HCT116 (cell line): ENCODE measurements at regions not wholly inside any gene's neighbourhood (a gene's known extent, or its start where the extent isn't known, plus 50 kb on each side); places are given as distances from the start of the nearest gene placed in this dataset.
"Not testable (repeated sequence)": the region's sequence is repeated elsewhere in the genome, so short reads cannot be mapped to it uniquely, and the experiment has no call there.

Source experiments
- ATAC-seq: fragments of 200-7000 bp; cut with Tn5 transposase; 2 replicates; pipeline ENCODE4 v1.9.1; 2020; ENCODE audit warnings: mild to moderate bottlenecking, moderate library complexity
- BruUV-seq: library from RNA; stranded (reverse); fragments of 400-500 nt; replicated peaks from 2 replicates; lab custom pipeline; 2021; lab: Mats Ljungman, UMichigan
- CTCF ChIA-PET: fragments of 300-600 bp; sonication (Branson Sonifier 250); formaldehyde crosslinking; loops from one replicate; lab custom pipeline; 2021; ENCODE audit warnings: antibody characterized with exemption; lab: Charles Lee
- POLR2A ChIA-PET: fragments of 300-600, 350-600 bp; sonication (Branson Sonifier 250); formaldehyde crosslinking; loops from one replicate; lab custom pipeline; 2021; ENCODE audit warnings: antibody characterized with exemption; lab: Charles Lee
- RAD21 ChIA-PET, 2 experiments: fragments of 300-600 bp; sonication (Branson Sonifier 250); formaldehyde crosslinking; loops; one replicate each; lab custom pipeline; 2023; ENCODE audit warnings: low total read pairs in 2 of 2; ENCODE audit not compliant: uncharacterized antibody in 2 of 2, unreplicated experiment in 2 of 2, low non-redundant PET in 1 of 2; lab: Charles Lee
- DNase-seq: peaks from one replicate; pipeline ENCODE4 v3.0.0-alpha.2; 2010; ENCODE audit warnings: low read depth, low spot score
- H2AFZ ChIP-seq: fragments of 200-600 bp; shearing (Covaris generic), sonication (generic); 2 replicates; pipeline ENCODE4 v1.6.1; 2017; ENCODE audit warnings: low read depth, mixed run types, mixed read lengths, antibody characterized with exemption, low read length; ENCODE audit not compliant: poor library complexity, severe bottlenecking
- H3K27ac ChIP-seq: 2 replicates; pipeline ENCODE4 v1.5.1; 2012; ENCODE audit warnings: low read depth, low read length
- H3K27me3 ChIP-seq: fragments of 200-600 bp; sonication (generic); 2 replicates; pipeline ENCODE4 v1.6.1; 2016; ENCODE audit warnings: mixed run types, low read length, mixed read lengths; ENCODE audit not compliant: insufficient read depth
- H3K36me3 ChIP-seq, 2 experiments: fragments of 200-500 bp in 1 of 2; fragments of 200-600 bp in 1 of 2; sonication (Bioruptor generic) in 1 of 2; sonication (generic) in 1 of 2; 2 replicates each; pipeline versions ENCODE4 v1.5.1 to v1.6.1; 2014 to 2016; ENCODE audit warnings: low read length in 2 of 2, inconsistent platforms in 1 of 2, mixed read lengths in 1 of 2, mixed run types in 1 of 2; ENCODE audit not compliant: insufficient read depth in 2 of 2, control insufficient read depth in 1 of 2
- H3K4me1 ChIP-seq, 2 experiments: fragments of 200-600 bp in 1 of 2; sonication (generic) in 1 of 2; 2 replicates each; pipeline versions ENCODE4 v1.5.1 to v1.6.1; 2012 to 2017; ENCODE audit warnings: low read length in 2 of 2, inconsistent platforms in 1 of 2, mild to moderate bottlenecking in 1 of 2, mixed read lengths in 1 of 2, mixed run types in 1 of 2, moderate library complexity in 1 of 2; ENCODE audit not compliant: insufficient read depth in 2 of 2, control insufficient read depth in 1 of 2
- H3K4me2 ChIP-seq: fragments of 200-600 bp; sonication (generic); 2 replicates; pipeline ENCODE4 v1.6.1; 2017; ENCODE audit warnings: mixed run types, low read length, mixed read lengths
- H3K4me3 ChIP-seq, 2 experiments: fragments of 200-600 bp in 1 of 2; sonication (generic) in 1 of 2; replicated peaks in 1 of 2; 2 replicates each; pipeline ENCODE4 v1.5.1; 2011 to 2016; ENCODE audit warnings: low read length in 2 of 2, control low read depth in 1 of 2, low read depth in 1 of 2, mild to moderate bottlenecking in 1 of 2, mixed read lengths in 1 of 2, mixed run types in 1 of 2
- H3K79me2 ChIP-seq: fragments of 200-600 bp; sonication (generic); 2 replicates; pipeline ENCODE4 v1.6.1; 2017; ENCODE audit warnings: mild to moderate bottlenecking, mixed run types, low read length, moderate library complexity, mixed read lengths; ENCODE audit not compliant: insufficient read depth
- H3K9ac ChIP-seq: fragments of 200-600 bp; sonication (generic); 2 replicates; pipeline ENCODE4 v1.6.1; 2016; ENCODE audit warnings: low read length, mixed read lengths
- H3K9me2 ChIP-seq: fragments of 200-600 bp; sonication (generic), shearing (Covaris generic); 2 replicates; pipeline ENCODE4 v1.6.1; 2017; ENCODE audit warnings: mixed run types, mild to moderate bottlenecking, moderate library complexity; ENCODE audit not compliant: insufficient read depth
- H3K9me3 ChIP-seq, 2 experiments: fragments of 200-500 bp in 1 of 2; fragments of 200-600 bp in 1 of 2; sonication (Bioruptor generic) in 1 of 2; sonication (generic) in 1 of 2; 2 replicates each; pipeline ENCODE4 v1.6.1; 2014 to 2017; ENCODE audit warnings: low read length in 2 of 2, mixed read lengths in 2 of 2, inconsistent platforms in 1 of 2, low read depth in 1 of 2, mild to moderate bottlenecking in 1 of 2, mixed run types in 1 of 2, moderate library complexity in 1 of 2; ENCODE audit not compliant: control insufficient read depth in 1 of 2, insufficient read depth in 1 of 2
- H4K20me1 ChIP-seq: fragments of 200-600 bp; sonication (generic), shearing (Covaris generic); 2 replicates; pipeline ENCODE4 v1.6.1; 2017; ENCODE audit warnings: mixed run types, mild to moderate bottlenecking, moderate library complexity; ENCODE audit not compliant: insufficient read depth
- intact Hi-C: fragments of 100-400 bp; cut with micrococcal nuclease; formaldehyde crosslinking; loops from 2 replicates; pipeline ENCODE4 v1.10.0; 2022

DNA sequence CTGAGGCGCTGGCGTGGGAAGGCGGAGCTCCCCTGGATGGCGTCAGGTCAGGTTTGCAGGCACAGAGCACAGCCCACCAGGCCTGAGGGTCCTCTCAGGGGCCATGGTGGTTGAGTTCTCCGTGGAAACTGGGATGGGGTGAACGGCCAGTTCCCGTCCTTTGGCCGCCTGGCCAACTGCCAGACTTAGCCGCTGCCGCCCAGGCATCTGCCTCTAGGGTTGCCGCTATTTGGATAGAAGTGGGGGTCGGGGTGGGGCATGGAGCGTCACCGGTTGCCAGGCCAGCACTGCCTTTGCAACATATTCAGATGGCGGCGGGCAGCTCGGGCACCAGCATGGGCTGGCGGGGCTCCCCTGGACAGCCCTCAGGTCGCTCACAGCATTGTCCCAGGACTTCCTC lies 532.3 kb upstream of the DEFB115 start:
- intact Hi-C loops, H3K79me2 ChIP-seq, H2AFZ ChIP-seq, H3K9me2 ChIP-seq, H3K27ac ChIP-seq, H3K36me3 ChIP-seq, DNase-seq, RAD21 ChIA-PET, POLR2A ChIA-PET, H3K4me2 ChIP-seq, ATAC-seq, H3K9ac ChIP-seq, H4K20me1 ChIP-seq, H3K27me3 ChIP-seq, H3K4me1 ChIP-seq, CTCF ChIA-PET, H3K4me3 ChIP-seq, H3K9me3 ChIP-seq, BruUV-seq: not testable (repeated sequence)

- H4K20me1 ChIP-seq, H3K9me3 ChIP-seq, POLR2A ChIA-PET, H3K9ac ChIP-seq, H3K4me3 ChIP-seq, H3K36me3 ChIP-seq, BruUV-seq, H2AFZ ChIP-seq, H3K27ac ChIP-seq, RAD21 ChIA-PET, ATAC-seq, H3K4me2 ChIP-seq, H3K4me1 ChIP-seq, intact Hi-C loops, CTCF ChIA-PET, H3K9me2 ChIP-seq, DNase-seq, H3K79me2 ChIP-seq, H3K27me3 ChIP-seq: not testable (repeated sequence)
Measured at GRCh38 chr20:30728271-30728885, 529.1 kb upstream of the DEFB115 start.
